Hindlimb muscle (tissue), 1 donor: ENCODE measurements at regions not wholly inside any gene's neighbourhood (a gene's known extent, or its start where the extent isn't known, plus 50 kb on each side); places are given as distances from the start of the nearest gene placed in this dataset.

ENCODE experiments used
- DNase-seq: peaks from one replicate; pipeline ENCODE4 v3.0.0-alpha.2; 2013

GRCh38 chr5:109467058-109467457 lies 57.3 kb upstream of the PJA2 start:
- no peak for DNase-seq
